CD4-positive, alpha-beta T cell treated with Interleukin-6 for 4 hours (primary cell): ENCODE measurements at regions not wholly inside any gene's neighbourhood (a gene's known extent, or its start where the extent isn't known, plus 50 kb on each side); places are given as distances from the start of the nearest gene placed in this dataset.

Experiments used
- DNase-seq: peaks from one replicate; pipeline ENCODE4 v3.0.0-alpha.2; 2020; ENCODE audit warnings: mixed read lengths

DNA sequence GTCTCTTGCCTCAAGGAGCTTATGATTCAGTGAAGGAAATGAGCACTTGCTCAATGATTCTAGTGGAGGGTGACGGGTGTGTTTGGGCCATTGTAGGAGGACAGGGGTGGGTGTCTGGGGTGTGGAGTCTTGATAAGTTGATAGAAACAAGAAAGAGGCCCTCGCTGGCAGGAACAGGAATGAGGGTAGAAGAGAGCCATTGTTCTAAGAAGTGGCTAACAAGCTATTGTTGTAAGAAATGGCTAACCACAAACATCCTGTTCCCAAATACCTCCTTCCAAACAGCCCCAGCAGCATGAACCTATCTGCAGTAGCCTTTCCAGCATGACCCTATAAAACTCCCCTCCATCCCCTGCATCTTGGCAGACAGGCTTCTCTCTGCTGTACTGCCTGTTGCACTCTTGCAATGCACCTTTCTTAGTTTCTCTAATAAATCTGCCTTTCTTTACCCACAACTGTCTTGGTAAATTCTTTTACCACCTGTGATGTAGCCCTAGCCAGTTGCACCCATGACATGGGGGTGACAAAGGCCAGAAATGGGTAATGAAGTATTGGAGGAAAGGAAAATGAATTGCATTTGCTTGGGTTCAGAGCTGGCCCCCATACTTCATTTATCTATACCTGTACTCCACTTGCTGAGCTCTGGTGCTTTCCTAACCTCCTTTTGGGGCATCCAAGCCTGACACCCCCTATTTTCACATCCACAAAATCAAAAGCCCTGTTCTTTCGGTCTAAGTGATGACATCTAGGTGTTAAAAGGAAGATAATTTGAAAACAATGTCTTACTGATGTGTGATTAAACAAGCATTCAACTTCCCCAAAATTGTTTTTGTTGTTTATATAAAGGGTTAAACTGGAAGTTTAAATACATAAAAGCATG, 389.1 kb downstream of the GRIN2B start:
- no peak for DNase-seq

- no peak for DNase-seq
These were observed 389.9 kb downstream of the GRIN2B start for GRCh38 chr12:13591488-13591887.

GRCh38 chr12:13591059-13591458, 390.3 kb downstream of the GRIN2B start:
- DNase-seq = no peak

DNA sequence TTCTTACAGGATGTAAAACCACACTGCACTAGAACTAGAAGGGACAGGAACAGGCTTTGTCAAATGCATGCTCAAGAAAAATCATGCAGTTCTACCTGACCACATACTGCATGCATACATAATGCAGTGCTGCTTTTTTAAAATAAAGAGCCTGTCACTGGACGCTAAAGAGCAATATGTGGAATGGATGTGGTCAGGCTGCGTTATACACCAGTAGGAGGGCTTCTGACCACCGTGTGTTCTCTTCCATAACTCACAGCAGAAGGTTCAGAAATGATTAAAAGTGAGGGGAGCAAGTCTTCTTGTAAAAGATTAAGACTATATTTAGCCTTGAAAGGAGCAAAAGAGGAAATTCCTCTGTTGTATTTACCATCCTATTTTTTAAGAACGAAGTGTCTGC, 392.0 kb downstream of the EMP1 start:
- no peak for DNase-seq

DNA sequence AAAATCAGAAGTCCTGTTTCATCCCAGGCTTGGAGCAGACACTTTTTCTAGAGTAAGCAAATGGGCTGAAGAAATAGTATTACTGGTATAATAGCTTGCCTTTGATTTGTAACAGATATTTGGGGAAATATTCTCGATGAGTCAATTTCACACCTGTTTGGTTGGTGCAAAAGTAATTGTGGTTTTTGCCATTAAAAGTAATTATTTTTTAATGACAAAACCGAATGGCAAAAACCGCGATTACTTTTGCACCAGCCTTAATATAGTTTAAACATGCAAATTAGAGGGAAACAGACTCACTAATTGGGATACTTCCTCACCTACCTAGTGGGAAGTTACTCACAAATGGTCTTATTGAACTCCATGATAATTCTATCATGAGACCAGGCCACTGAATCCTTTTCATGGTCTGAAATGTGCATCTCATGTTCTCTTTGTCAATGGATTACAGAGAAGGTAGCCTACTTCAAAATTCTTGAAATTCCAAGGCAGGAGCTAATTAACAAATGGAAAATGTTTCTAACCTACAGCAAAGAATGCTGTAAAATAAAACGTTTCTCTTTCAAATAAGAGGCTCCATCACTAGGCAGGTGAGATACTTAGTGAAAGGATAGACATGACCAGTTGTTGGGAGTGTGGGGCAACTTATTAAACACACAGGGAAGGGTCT, 391.3 kb downstream of the EMP1 start:
- no peak for DNase-seq

- DNase-seq = no peak
These were observed 389.8 kb downstream of the EMP1 start for GRCh38 chr12:13586361-13586760.

DNA sequence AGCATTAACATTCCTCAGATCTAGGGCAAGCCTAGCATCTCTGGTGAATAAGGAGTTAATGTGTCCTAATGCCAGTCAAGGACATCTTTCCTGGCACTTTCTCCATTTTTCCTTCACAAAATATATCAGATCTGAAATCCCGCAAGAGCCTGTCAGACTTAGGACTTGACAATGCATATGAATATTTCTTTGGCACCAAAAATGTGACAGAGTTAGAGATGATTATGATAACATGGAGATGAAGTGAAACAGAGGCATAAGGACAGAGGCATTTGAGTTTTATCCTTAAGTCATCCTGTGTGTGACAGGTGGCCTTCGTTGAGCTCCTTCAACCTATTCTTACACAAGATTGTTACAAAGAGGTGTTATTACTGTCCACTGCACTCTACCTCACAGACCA, 388.0 kb downstream of the EMP1 start:
- DNase-seq = no peak

DNA sequence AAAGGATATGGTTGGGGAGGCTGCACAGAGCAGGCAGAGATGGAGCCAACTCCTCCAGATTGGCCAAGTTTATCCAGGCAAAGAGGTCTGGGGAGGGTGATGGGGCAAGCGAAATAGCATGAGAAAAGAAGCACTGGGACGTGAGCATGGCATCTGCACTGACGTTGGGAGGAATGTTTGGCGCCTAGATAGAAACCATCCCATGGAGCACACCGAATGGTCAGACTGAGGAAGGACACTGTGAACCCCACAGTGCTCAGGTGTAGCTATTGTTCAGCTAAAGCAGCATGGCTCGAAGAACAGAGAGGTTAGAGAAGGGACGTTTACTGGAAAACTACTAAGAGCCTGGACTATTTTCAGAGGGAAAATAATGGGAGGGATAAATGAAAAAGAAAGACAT, 387.1 kb downstream of the EMP1 start:
- DNase-seq = no peak

GRCh38 chr12:13582421-13582820, 385.9 kb downstream of the EMP1 start:
- no peak for DNase-seq

DNA sequence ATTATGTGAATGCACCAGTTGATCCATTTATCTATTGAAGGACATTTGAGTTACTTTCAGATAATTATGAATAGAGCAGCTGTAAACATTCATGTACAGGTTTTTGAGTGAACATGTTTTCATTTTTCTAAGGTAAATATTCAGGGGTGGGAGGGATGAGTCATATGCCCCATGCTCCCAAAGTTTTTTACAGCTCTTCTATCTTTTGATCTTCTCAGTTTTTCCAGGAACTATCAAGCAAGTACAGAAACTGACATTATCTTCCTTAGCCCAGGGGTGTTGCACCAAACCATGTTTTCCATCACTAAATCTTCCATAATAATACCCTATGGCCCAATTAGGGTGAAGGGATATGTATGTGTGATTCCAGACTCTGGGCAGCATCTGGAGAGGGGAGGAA, 384.5 kb downstream of the EMP1 start:
- DNase-seq = no peak

DNA sequence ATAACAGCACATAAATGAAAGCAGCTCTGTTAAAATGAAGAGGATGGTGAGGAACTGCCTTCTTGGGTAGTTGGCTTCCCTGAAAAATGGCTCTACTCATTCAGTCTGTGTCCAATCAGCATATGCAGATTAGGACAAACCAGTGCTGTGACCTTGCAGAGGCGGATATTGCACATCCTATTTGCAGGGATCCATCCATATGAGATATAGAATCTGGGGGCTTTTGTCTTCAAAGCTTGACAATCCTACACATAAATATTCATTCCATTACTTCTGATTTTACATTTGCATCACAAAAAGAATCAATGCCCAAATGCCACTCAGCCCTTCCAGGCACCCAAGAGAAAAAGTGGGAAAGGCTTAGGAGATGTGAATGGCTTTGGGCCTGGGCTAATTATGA, 383.7 kb downstream of the EMP1 start:
- no peak for DNase-seq

- DNase-seq = no peak
These were observed 380.5 kb downstream of the EMP1 start for GRCh38 chr12:13576935-13577500.

DNA sequence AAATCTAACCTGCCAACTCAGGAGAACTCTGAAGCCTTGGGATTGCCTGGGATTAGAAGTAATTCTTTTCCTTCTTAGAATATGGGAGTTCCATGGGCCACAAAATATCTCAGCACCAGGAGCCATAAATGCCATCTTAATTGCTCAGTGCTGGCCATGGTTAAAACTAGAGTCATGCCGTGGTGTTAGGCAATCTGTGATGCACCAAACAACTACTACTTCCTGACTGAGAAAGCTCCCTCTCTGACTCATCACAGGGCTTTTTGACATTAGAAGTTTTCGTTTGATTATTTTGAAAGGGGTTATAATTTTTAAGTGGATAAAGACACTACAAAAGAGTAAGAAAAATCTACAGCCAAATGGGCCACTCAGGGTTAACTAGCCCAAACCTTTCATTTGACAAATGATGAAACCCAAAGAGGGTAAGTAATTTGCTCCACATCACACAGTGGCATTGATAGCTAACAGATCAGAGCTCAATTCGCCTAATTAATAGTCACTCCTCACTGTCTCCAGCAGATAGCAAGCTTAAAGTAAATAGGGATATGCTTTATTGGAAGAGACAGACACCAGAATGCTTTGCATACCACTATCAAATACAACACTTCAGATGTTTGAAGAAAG, 377.3 kb downstream of the EMP1 start:
- DNase-seq = no peak

- no peak for DNase-seq
These were observed 374.5 kb downstream of the EMP1 start for GRCh38 chr12:13571035-13571434.

DNA sequence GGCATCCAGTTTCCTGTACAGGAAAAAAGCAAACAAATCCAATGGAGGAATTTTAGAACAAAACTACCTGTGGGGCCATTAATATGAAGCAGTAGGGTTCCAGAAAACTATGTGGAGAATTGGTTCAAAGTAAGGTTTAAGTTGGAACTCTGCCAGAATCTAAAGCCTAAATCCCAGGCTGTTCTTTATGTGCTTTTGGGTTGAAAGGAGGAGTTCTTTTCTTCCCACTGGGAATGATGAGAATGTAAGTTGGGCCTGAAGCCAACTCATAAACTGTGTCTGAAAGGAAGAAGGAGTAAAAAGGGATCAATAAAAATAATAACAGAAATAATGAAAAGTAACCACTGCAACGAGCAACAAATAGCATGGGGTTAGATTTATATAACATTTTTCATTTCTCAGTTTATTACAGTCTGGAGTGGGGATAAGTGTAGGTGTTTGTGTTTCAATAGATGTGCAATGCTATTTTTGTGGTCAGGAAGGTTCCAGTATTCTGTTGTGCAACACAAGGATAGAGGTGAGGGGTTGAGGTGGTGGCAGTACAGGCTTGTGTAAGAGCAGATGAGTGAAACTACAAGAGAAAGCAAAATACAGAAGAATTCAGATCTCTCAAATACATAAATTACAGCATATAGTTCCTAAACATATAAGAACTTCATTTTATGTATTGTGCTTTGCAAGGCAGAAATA, 373.6 kb downstream of the EMP1 start:
- DNase-seq = no peak

DNA sequence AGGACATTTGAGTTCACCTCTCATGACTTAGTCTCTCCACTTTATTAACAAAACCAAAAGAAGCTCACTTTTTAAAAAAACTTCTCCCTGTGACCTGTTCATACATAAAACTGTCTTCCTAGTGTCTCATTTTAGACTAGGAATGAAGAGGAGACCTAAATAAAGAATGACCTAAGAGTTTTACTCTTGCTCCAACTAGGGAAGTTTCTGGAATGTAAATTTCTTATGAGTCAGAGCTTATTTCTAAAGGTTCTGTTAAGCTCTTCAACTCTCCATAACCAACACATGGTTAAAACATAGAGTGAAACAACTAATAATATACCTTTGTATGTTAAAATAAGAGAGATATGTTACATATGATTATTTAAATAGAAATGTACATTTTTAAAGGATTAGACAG, 369.8 kb downstream of the EMP1 start:
- no peak for DNase-seq

GRCh38 chr12:13564266-13564810, 367.8 kb downstream of the EMP1 start:
- no peak for DNase-seq

- DNase-seq = no peak
These were observed 367.2 kb downstream of the EMP1 start for GRCh38 chr12:13563743-13564125.

DNA sequence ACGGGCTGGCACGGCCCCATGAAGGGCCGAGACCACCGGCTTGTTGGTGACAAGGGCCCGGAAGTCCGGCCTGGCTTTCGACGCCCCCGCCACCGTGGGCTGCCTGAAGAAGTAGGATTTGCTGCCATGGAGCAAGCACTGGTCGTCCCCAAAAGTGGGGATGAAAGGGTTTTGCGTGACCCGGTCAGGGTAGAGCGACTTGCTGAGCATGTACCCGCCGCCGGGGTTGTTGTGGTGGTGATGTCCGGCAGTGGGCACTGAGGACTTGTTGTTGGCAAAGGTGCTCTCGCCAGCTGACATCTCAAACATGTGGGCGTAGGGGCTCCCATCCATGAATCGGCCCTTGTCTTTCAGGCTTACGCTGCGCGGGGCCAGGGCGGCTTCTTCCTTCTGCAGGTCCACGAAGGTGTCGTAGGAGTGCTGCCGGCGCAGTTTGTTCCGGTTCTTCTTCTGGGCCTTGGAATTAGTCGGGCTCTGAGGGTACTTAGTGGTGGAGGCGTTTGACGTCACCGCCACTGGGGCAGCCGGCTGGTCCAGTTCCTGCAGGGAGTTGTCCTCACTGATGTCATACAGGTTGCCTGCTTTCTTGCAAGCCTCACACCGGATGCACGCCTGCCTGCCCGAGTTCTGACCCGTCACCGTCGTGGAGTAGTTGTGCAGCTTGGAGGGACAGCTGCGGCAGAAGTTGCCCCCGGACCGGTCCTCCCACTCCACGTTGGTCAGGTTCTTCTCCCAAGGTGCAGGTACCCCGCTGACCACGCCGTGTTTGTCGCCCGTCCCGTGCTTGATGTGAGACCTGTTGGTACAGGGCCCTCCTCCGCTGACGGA, 366.6 kb downstream of the EMP1 start:
- DNase-seq = no peak

- DNase-seq = no peak
These were observed 365.4 kb downstream of the EMP1 start for GRCh38 chr12:13561923-13562322.

- no peak for DNase-seq
These were observed 362.9 kb downstream of the EMP1 start for GRCh38 chr12:13559318-13559978.
